K562 (cell line): ENCODE measurements at regions not wholly inside any gene's neighbourhood (a gene's known extent, or its start where the extent isn't known, plus 50 kb on each side); places are given as distances from the start of the nearest gene placed in this dataset.

ENCODE experiments used
- ATAC-seq: fragments of 200-7000 bp; cut with Tn5 transposase; 3 replicates; pipeline ENCODE4 v1.9.1; 2020; ENCODE audit warnings: moderate library complexity
- BruUV-seq: library from RNA; stranded (reverse); fragments of 400-500 nt; replicated peaks from 2 replicates; lab custom pipeline; 2021; lab: Mats Ljungman, UMichigan
- CTCF ChIA-PET: fragments of 300-600 bp; formaldehyde crosslinking; extraction: SDS; loops from one replicate; lab custom pipeline; 2021; ENCODE audit warnings: low intra/inter-chr PET ratio; lab: Yijun Ruan, JAX
- POLR2A ChIA-PET: fragments of 300-600, 350-650 bp; sonication (Branson Sonifier 250); formaldehyde crosslinking; extraction: SDS; loops from one replicate; lab custom pipeline; 2021; ENCODE audit warnings: antibody characterized with exemption, inconsistent platforms; lab: Yijun Ruan, JAX
- DNase-seq, 4 experiments: peaks; one replicate each; pipeline versions ENCODE4 v3.0.0 to v3.0.0-alpha.2; 2011 to 2018; ENCODE audit warnings: low spot score in 3 of 4, mixed read lengths in 3 of 4; ENCODE audit errors: extremely low read depth in 1 of 4
- FAIRE-seq: peaks from 2 replicates; lab custom pipeline; 2011; peaks lifted over from hg19 to GRCh38; lab: Jason Lieb, UNC
- H2AFZ ChIP-seq: 2 replicates; pipeline ENCODE4 v1.6.0; 2011; ENCODE audit warnings: low read depth, low read length, control low read depth, inconsistent platforms
- H3K27ac ChIP-seq: fragments of 200-600 bp; 3 replicates; pipeline ENCODE4 v1.8.0; 2011; ENCODE audit warnings: low read depth, mild to moderate bottlenecking, control low read depth, inconsistent platforms, low read length, moderate library complexity, mixed read lengths; ENCODE audit errors: extremely low read depth
- H3K27me3 ChIP-seq, 2 experiments: fragments of 300-600 bp in 1 of 2; 2 replicates in 1 of 2; 3 replicates in 1 of 2; pipeline versions ENCODE4 v1.6.0 to v1.8.0; 2011; ENCODE audit warnings: inconsistent platforms in 2 of 2, low read length in 2 of 2, mild to moderate bottlenecking in 1 of 2, mixed read lengths in 1 of 2, moderate library complexity in 1 of 2; ENCODE audit not compliant: control insufficient read depth in 2 of 2, insufficient read depth in 2 of 2
- H3K36me3 ChIP-seq: fragments of 300-600 bp; 3 replicates; pipeline ENCODE4 v1.8.0; 2011; ENCODE audit warnings: mild to moderate bottlenecking, low read length, inconsistent platforms; ENCODE audit not compliant: control insufficient read depth, insufficient read depth
- H3K4me1 ChIP-seq, 2 experiments: fragments of 200-600 bp in 1 of 2; replicated peaks in 1 of 2; 2 replicates in 1 of 2; 3 replicates in 1 of 2; pipeline versions ENCODE4 v1.5.1 to v1.8.0; 2011; ENCODE audit warnings: inconsistent platforms in 2 of 2, low read length in 2 of 2, mild to moderate bottlenecking in 1 of 2, mixed read lengths in 1 of 2, moderate library complexity in 1 of 2; ENCODE audit not compliant: control insufficient read depth in 2 of 2, insufficient read depth in 2 of 2
- H3K4me2 ChIP-seq: 2 replicates; pipeline ENCODE4 v1.6.1; 2011; ENCODE audit warnings: low read length, control low read depth, inconsistent platforms, mixed read lengths; ENCODE audit not compliant: insufficient read depth
- H3K4me3 ChIP-seq: fragments of 200-600 bp; sonication (generic), shearing (Covaris generic); 2 replicates; pipeline ENCODE4 v1.5.1; 2016; ENCODE audit warnings: control low read depth, inconsistent platforms
- H3K79me2 ChIP-seq: fragments of 200-600 bp; 3 replicates; pipeline ENCODE4 v1.8.0; 2011; ENCODE audit warnings: low read length, inconsistent platforms; ENCODE audit not compliant: control insufficient read depth, insufficient read depth
- H3K9ac ChIP-seq, 2 experiments: 2 replicates each; pipeline versions ENCODE4 v1.6.0 to v1.6.1; 2011; ENCODE audit warnings: low read depth in 2 of 2, low read length in 2 of 2, control low read depth in 1 of 2, inconsistent platforms in 1 of 2, mild to moderate bottlenecking in 1 of 2, mixed read lengths in 1 of 2; ENCODE audit not compliant: insufficient read depth in 1 of 2
- H3K9me1 ChIP-seq: one replicate; pipeline ENCODE4 v1.6.0; 2011; ENCODE audit warnings: inconsistent platforms, mild to moderate bottlenecking, low read length, moderate library complexity; ENCODE audit not compliant: control insufficient read depth, insufficient read depth
- H3K9me3 ChIP-seq: replicated peaks from 2 replicates; pipeline ENCODE4 v1.5.1; 2011; ENCODE audit warnings: low read depth, low read length, inconsistent platforms; ENCODE audit not compliant: control insufficient read depth, insufficient read depth
- H4K20me1 ChIP-seq: replicated peaks from 2 replicates; pipeline ENCODE4 v1.6.1; 2011; ENCODE audit warnings: low read length, inconsistent platforms, mixed read lengths; ENCODE audit not compliant: control insufficient read depth, insufficient read depth
- C11orf30 ChIP-seq: fragments of 450-650 bp; IDR thresholded peaks from 2 replicates; pipeline ENCODE4 v1.6.1; 2016; ENCODE audit warnings: low read depth, mild to moderate bottlenecking
- CREB1 ChIP-seq, 2 experiments: sonication (generic) in 1 of 2; formaldehyde crosslinking in 1 of 2; IDR thresholded peaks; 2 replicates each; pipeline versions ENCODE4 v1.6.1 to v1.8.0; 2012 to 2022; ENCODE audit warnings: inconsistent platforms in 1 of 2, mild to moderate bottlenecking in 1 of 2, missing genetic modification reagents in 1 of 2, moderate library complexity in 1 of 2
- KAT2B ChIP-seq: IDR thresholded peaks from one replicate; pipeline ENCODE4 v1.6.1; 2012; ENCODE audit warnings: low read depth, mild to moderate bottlenecking, control low read depth, inconsistent platforms, low read length, moderate library complexity
- STAT5B ChIP-seq: fragments of 250-450 bp; sonication (Bioruptor Pico); IDR thresholded peaks from 2 replicates; pipeline ENCODE4 v1.8.0; 2021; ENCODE audit warnings: mild to moderate bottlenecking, inconsistent platforms
- TGIF2 ChIP-seq: sonication (generic); formaldehyde crosslinking; IDR thresholded peaks from 2 replicates; pipeline ENCODE4 v1.8.1; 2022; ENCODE audit warnings: mild to moderate bottlenecking, missing genetic modification reagents, moderate library complexity
- ZKSCAN1 ChIP-seq: fragments of 150-350 bp; IDR thresholded peaks from 2 replicates; pipeline ENCODE4 v1.6.1; 2016; ENCODE audit warnings: low read depth, low read length
- ZNF239 ChIP-seq: fragments of 250-450 bp; sonication (Bioruptor Pico); IDR thresholded peaks from 2 replicates; pipeline ENCODE4 v1.4.0; 2020; ENCODE audit warnings: mild to moderate bottlenecking
- WGBS: fragments of 100-300 bp; shearing (Covaris generic); methylation state at CpG from one replicate; pipeline ENCODE4 v1.1.6; 2016; ENCODE audit warnings: low coverage, mixed read lengths; ENCODE audit not compliant: insufficient coverage; ENCODE audit errors: missing lambda C conversion rate; 5-methylcytosine and 5-hydroxymethylcytosine counted together
- in situ Hi-C: fragments of 300-500 bp; cut with MboI; formaldehyde crosslinking; loops from 4 replicates; pipeline ENCODE4 v1.15.0; 2018; ENCODE audit warnings: inconsistent platforms, mixed read lengths
- intact Hi-C: fragments of 100-400 bp; cut with micrococcal nuclease; formaldehyde crosslinking; loops from 2 replicates; pipeline ENCODE4 v1.14.2; 2022
- TF ChIP-seq, protein P1 (sequence below): fragments of 450-650 bp; formaldehyde crosslinking; IDR thresholded peaks from 2 replicates; pipeline ENCODE4 v1.4.0; 2020; ENCODE audit warnings: mild to moderate bottlenecking, mixed read lengths
- TF ChIP-seq, protein P2 (sequence below): sonication (generic); formaldehyde crosslinking; IDR thresholded peaks from 2 replicates; pipeline ENCODE4 v1.8.0; 2022; ENCODE audit warnings: mild to moderate bottlenecking, missing genetic modification reagents

DNA sequence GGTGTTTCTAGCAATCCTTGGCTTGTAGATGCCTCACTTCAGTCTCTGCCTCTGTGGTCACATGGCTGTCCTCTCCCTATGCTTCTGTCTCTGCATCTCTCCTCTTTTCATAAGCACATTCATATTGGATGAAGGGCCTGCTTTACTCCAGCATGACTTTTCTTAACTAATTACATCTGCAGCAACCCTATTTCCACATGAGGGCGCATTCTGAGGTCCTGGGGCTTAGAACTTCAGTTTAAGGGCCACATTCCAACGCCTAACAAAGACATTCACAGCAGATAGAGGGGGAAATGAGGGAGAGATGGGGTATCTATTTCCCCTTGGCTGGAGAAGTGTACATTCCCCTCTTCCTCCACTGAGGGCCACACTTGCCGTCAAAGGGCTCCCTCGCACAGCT is 489.1 kb upstream of the SALL1 start:
- Histone ChIP-seq H2AFZ (no peak overlapping the region), H3K9ac (no peak overlapping the region), H3K9me3 (no peaks in the 10 kb centered on the region), H3K27ac (no peak overlapping the region), H3K27me3 (no peaks in the 10 kb centered on the region), H3K79me2 (no peaks in the 10 kb centered on the region), H3K4me2 (no peak overlapping the region), H3K4me3 (no peak overlapping the region), H3K4me1 (no peaks in the 10 kb centered on the region), H3K36me3 (no peaks in the 10 kb centered on the region), H3K9me1 (no peaks in the 10 kb centered on the region), H4K20me1 (no peaks in the 10 kb centered on the region)
- ATAC-seq (no peak), FAIRE-seq (no peak), DNase-seq (no peak)
- CTCF ChIA-PET, result no interaction called here
- no peak for TF ChIP-seq TGIF2 (CRISPR knock-in tag)
- TF ChIP-seq, protein P1, sequence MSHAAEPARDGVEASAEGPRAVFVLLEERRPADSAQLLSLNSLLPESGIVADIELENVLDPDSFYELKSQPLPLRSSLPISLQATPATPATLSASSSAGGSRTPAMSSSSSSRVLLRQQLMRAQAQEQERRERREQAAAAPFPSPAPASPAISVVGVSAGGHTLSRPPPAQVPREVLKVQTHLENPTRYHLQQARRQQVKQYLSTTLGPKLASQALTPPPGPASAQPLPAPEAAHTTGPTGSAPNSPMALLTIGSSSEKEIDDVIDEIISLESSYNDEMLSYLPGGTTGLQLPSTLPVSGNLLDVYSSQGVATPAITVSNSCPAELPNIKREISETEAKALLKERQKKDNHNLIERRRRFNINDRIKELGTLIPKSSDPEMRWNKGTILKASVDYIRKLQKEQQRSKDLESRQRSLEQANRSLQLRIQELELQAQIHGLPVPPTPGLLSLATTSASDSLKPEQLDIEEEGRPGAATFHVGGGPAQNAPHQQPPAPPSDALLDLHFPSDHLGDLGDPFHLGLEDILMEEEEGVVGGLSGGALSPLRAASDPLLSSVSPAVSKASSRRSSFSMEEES, result peak; percentile 11; the same call in 1 of the 2 replicates
- intact Hi-C loops (no loop called here), in situ Hi-C loops (no loop called here)
- WGBS, result 0% methylated on average over 4 of the region's 4 CpGs
- no TSS peak for BruUV-seq
- POLR2A ChIA-PET, result interaction anchor here (1.1 kb wide), 1 partner anchor 8 kb away, joined by 4 read pairs; no protein-coding TSS in a partner anchor

- Histone ChIP-seq H4K20me1 (no peaks in the 10 kb centered on the region), H3K27me3 (no peaks in the 10 kb centered on the region), H3K4me2 (no peak overlapping the region), H3K27ac (no peak overlapping the region), H3K9me3 (no peaks in the 10 kb centered on the region), H3K79me2 (no peaks in the 10 kb centered on the region), H3K4me1 (no peaks in the 10 kb centered on the region), H3K36me3 (no peaks in the 10 kb centered on the region), H3K9me1 (no peaks in the 10 kb centered on the region), H2AFZ (no peak overlapping the region), H3K4me3 (no peak overlapping the region), H3K9ac (no peak overlapping the region)
- no peak for DNase-seq
- in situ Hi-C loops, result no loop called here
- no TSS peak for BruUV-seq
- intact Hi-C loops, result no loop called here
- ChIA-PET CTCF (no interaction called here), POLR2A (interaction anchor here (0.6 kb wide), 1 partner anchor 261 kb away, joined by 3 read pairs; no protein-coding TSS in a partner anchor)
- no peak for FAIRE-seq
- 0% methylated on average over 3 of the region's 3 CpGs for WGBS
- ATAC-seq, result no peak
- TF ChIP-seq STAT5B (CRISPR knock-in tag) (no peak), ZKSCAN1 (no peak), CREB1 (IDR thresholded peaks at IDR 0.05) (no peak), CREB1 (CRISPR knock-in tag; IDR thresholded peaks at IDR 0.05) (no peak), KAT2B (no peak), ZNF239 (CRISPR knock-in tag) (no peak), C11orf30 (no peak)
- TF ChIP-seq, protein P2, sequence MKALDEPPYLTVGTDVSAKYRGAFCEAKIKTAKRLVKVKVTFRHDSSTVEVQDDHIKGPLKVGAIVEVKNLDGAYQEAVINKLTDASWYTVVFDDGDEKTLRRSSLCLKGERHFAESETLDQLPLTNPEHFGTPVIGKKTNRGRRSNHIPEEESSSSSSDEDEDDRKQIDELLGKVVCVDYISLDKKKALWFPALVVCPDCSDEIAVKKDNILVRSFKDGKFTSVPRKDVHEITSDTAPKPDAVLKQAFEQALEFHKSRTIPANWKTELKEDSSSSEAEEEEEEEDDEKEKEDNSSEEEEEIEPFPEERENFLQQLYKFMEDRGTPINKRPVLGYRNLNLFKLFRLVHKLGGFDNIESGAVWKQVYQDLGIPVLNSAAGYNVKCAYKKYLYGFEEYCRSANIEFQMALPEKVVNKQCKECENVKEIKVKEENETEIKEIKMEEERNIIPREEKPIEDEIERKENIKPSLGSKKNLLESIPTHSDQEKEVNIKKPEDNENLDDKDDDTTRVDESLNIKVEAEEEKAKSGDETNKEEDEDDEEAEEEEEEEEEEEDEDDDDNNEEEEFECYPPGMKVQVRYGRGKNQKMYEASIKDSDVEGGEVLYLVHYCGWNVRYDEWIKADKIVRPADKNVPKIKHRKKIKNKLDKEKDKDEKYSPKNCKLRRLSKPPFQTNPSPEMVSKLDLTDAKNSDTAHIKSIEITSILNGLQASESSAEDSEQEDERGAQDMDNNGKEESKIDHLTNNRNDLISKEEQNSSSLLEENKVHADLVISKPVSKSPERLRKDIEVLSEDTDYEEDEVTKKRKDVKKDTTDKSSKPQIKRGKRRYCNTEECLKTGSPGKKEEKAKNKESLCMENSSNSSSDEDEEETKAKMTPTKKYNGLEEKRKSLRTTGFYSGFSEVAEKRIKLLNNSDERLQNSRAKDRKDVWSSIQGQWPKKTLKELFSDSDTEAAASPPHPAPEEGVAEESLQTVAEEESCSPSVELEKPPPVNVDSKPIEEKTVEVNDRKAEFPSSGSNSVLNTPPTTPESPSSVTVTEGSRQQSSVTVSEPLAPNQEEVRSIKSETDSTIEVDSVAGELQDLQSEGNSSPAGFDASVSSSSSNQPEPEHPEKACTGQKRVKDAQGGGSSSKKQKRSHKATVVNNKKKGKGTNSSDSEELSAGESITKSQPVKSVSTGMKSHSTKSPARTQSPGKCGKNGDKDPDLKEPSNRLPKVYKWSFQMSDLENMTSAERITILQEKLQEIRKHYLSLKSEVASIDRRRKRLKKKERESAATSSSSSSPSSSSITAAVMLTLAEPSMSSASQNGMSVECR (CRISPR knock-in tag), result no peak
Observed at GRCh38 chr16:51638339-51639135, 487.5 kb upstream of the SALL1 start.
